Renal cortex interstitium (tissue), 11 donors: ENCODE measurements at regions not wholly inside any gene's neighbourhood (a gene's known extent, or its start where the extent isn't known, plus 50 kb on each side); places are given as distances from the start of the nearest gene placed in this dataset.
A peak's percentile ranks its signal among the peaks of the same experiment; 100 is the strongest.
"Not testable (repeated sequence)": the region's sequence is repeated elsewhere in the genome, so short reads cannot be mapped to it uniquely, and the experiment has no call there.

Source experiments
- DNase-seq, 11 donors: peaks; one replicate each; pipeline ENCODE4 v3.0.0-alpha.2; 2013; ENCODE audit warnings: low read depth in 9 of 11, low spot score in 4 of 11; ENCODE audit errors: extremely low read depth in 1 of 11

GRCh38 chr5:126115059-126115629 is 308.1 kb upstream of the GRAMD2B start:
- no peak for DNase-seq

- DNase-seq: no peak
Observed at GRCh38 chr5:126117044-126117443, 306.2 kb upstream of the GRAMD2B start.

GRCh38 chr5:126119887-126120442 is 303.2 kb upstream of the GRAMD2B start:
- no peak for DNase-seq

- no peak for DNase-seq
Observed at GRCh38 chr5:126120939-126121338, 302.3 kb upstream of the GRAMD2B start.

- DNase-seq: no peak
Observed at GRCh38 chr5:126122942-126123341, 300.3 kb upstream of the GRAMD2B start.

GRCh38 chr5:126124706-126125345 is 298.4 kb upstream of the GRAMD2B start:
- peak in 1 of 11 donors; percentile 14 for DNase-seq

GRCh38 chr5:126125407-126125806 is 297.8 kb upstream of the GRAMD2B start:
- no peak for DNase-seq

- no peak for DNase-seq
Observed at GRCh38 chr5:126126574-126126973, 296.6 kb upstream of the GRAMD2B start.

- not testable (repeated sequence) for DNase-seq
Observed at GRCh38 chr5:126127371-126127770, 295.8 kb upstream of the GRAMD2B start.

GRCh38 chr5:126129431-126129830 is 293.8 kb upstream of the GRAMD2B start:
- DNase-seq: no peak

GRCh38 chr5:126133424-126133823 is 289.8 kb upstream of the GRAMD2B start:
- DNase-seq: no peak

GRCh38 chr5:126137891-126138280 is 285.3 kb upstream of the GRAMD2B start:
- peak in 4 of 11 donors; percentile 11 to 31 (median 18) for DNase-seq

GRCh38 chr5:126138281-126138931 is 284.8 kb upstream of the GRAMD2B start:
- DNase-seq: peak in 8 of 11 donors; percentile 27 to 55 (median 32)

- DNase-seq: peak in 2 of 11 donors; percentile 22 to 24
Observed at GRCh38 chr5:126139086-126139485, 284.1 kb upstream of the GRAMD2B start.

- DNase-seq: no peak
Observed at GRCh38 chr5:126139773-126140172, 283.4 kb upstream of the GRAMD2B start.

- DNase-seq: no peak
Observed at GRCh38 chr5:126143622-126144021, 279.6 kb upstream of the GRAMD2B start.

- not testable (repeated sequence) for DNase-seq
Observed at GRCh38 chr5:126150319-126150718, 272.9 kb upstream of the GRAMD2B start.

GRCh38 chr5:126155298-126155697 is 267.9 kb upstream of the GRAMD2B start:
- DNase-seq: not testable (repeated sequence)

GRCh38 chr5:126166368-126166767 is 256.8 kb upstream of the GRAMD2B start:
- no peak for DNase-seq

- DNase-seq: no peak
Observed at GRCh38 chr5:126168785-126169184, 254.4 kb upstream of the GRAMD2B start.
